Glutamatergic neuron (in vitro differentiated cells): ENCODE measurements at regions not wholly inside any gene's neighbourhood (a gene's known extent, or its start where the extent isn't known, plus 50 kb on each side); places are given as distances from the start of the nearest gene placed in this dataset.

Experiments used
- DNase-seq: peaks from one replicate; pipeline ENCODE4 v3.0.0; 2022
- H3K27ac Mint-ChIP-seq: one replicate; pipeline ENCODE4 v1.8.0; 2020; ENCODE audit warnings: mild to moderate bottlenecking, mixed read lengths, inconsistent platforms; ENCODE audit not compliant: unreplicated experiment
- H3K27me3 Mint-ChIP-seq: one replicate; pipeline ENCODE4 v1.8.0; 2020; ENCODE audit warnings: mild to moderate bottlenecking, moderate library complexity, mixed read lengths, inconsistent platforms; ENCODE audit not compliant: unreplicated experiment
- H3K36me3 Mint-ChIP-seq: one replicate; pipeline ENCODE4 v1.8.0; 2020; ENCODE audit warnings: mild to moderate bottlenecking, mixed read lengths, inconsistent platforms; ENCODE audit not compliant: unreplicated experiment
- H3K4me1 Mint-ChIP-seq: one replicate; pipeline ENCODE4 v1.8.0; 2020; ENCODE audit warnings: mild to moderate bottlenecking, low read depth, mixed read lengths, inconsistent platforms; ENCODE audit not compliant: unreplicated experiment
- H3K4me3 Mint-ChIP-seq: one replicate; pipeline ENCODE4 v1.8.0; 2020; ENCODE audit warnings: mild to moderate bottlenecking, mixed read lengths, inconsistent platforms; ENCODE audit not compliant: unreplicated experiment
- H3K9me3 Mint-ChIP-seq: one replicate; pipeline ENCODE4 v1.8.0; 2020; ENCODE audit warnings: mild to moderate bottlenecking, moderate library complexity, mixed read lengths, inconsistent platforms; ENCODE audit not compliant: unreplicated experiment
- TF ChIP-seq, protein P1 (sequence below): fragments of 200-600 bp; sonication (generic); IDR thresholded peaks from one replicate; pipeline ENCODE4 v1.5.0; 2021; ENCODE audit not compliant: partially characterized antibody, unreplicated experiment

DNA sequence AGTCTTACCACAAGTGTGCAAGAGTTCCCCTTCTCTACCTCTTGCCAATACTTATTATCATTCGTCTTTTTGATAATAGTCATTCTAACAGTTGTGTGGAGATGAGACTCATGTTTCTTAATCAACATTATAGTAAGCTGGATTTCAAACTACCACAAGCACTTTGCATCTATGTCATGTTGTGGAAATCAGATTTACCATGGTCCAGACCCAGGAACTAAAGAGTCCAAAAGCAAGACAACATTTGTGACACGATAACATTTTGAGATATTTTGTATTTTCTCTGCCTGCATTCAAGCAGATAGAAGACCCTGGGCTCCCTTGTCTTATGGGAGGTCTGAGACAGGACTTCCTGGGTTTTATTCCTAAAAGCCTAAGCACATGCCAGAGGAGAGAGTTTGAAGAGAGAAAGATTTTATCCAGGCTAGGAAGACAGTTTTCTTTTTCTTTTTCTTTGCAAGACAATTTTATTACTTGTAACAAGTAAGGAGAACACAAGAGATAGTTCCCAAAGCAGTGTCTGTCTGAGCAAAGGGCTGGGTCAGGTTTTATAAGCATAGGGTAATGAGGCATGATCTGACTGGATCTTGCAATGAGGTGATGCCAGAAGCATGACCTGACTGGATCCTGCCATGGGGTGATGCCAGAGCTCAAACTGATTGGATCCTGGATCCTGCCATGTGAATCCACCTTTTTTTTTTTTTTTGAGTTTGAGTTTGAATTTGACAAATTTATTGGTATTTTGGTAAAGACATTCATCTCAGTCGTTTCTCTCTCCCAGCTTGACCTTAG is 180.5 kb upstream of the HMGA2 start:
- Mint-ChIP-seq H3K4me3 (no peak overlapping the region), H3K9me3 (peaks cover 2% of the 10 kb centered on the region), H3K27me3 (peaks cover 2% of the 10 kb centered on the region), H3K27ac (no peak overlapping the region), H3K36me3 (peaks cover 4% of the 10 kb centered on the region), H3K4me1 (peaks cover 5% of the 10 kb centered on the region)
- TF ChIP-seq, protein P1, sequence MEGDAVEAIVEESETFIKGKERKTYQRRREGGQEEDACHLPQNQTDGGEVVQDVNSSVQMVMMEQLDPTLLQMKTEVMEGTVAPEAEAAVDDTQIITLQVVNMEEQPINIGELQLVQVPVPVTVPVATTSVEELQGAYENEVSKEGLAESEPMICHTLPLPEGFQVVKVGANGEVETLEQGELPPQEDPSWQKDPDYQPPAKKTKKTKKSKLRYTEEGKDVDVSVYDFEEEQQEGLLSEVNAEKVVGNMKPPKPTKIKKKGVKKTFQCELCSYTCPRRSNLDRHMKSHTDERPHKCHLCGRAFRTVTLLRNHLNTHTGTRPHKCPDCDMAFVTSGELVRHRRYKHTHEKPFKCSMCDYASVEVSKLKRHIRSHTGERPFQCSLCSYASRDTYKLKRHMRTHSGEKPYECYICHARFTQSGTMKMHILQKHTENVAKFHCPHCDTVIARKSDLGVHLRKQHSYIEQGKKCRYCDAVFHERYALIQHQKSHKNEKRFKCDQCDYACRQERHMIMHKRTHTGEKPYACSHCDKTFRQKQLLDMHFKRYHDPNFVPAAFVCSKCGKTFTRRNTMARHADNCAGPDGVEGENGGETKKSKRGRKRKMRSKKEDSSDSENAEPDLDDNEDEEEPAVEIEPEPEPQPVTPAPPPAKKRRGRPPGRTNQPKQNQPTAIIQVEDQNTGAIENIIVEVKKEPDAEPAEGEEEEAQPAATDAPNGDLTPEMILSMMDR, result no peak
- no peak for DNase-seq

DNA sequence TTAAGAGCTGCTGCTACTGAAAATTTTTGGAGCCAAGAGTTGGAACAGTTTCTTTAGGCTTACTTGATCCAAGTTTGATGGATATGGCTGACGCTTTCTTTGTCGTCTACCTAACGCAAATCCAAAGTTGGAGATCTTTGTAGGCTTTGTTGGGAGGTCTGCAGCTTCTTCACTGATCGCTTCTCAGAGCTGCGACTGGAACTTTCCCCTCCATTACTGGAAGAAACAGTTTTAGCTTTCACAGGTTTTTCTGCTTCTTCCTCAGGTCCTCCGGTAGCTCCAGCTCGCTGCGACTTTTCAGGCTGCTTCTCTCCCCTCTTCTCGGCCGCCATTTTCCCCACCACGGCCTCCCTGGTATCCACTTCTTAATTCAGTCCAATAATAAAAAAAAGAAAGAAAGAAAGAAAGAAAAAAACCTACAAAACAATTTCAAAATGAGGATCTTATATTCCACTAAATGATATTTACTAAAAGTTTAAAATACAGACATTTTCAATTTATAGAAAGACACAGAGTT is 178.1 kb upstream of the HMGA2 start:
- Mint-ChIP-seq H3K4me1 (no peaks in the 10 kb centered on the region), H3K27ac (no peak overlapping the region), H3K36me3 (peaks cover 4% of the 10 kb centered on the region), H3K9me3 (peaks cover 4% of the 10 kb centered on the region), H3K4me3 (no peak overlapping the region), H3K27me3 (peaks cover 2% of the 10 kb centered on the region)
- DNase-seq, result no peak
- TF ChIP-seq, protein P1, result no peak

DNA sequence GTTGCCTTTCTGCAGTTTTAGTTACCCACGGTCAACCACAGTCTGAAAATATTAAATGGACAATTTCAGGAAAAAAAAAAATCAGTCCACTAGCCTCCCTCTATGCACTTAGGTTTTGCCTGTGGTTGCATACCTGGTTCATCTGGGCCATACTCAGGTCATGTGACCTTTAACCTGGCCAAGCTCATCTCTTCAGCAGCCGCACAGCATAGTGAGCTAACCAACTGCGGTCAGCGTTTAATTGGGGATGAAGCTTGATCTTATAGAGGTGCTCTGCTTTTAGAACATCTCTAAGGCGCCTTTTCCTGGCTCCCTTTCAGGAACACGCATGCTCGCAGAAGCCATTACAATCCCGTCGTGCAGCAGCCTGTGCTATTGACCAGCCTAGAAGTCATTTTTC is 177.2 kb upstream of the HMGA2 start:
- no peak for DNase-seq
- no peaks in the 10 kb centered on the region for H3K4me1 Mint-ChIP-seq
- TF ChIP-seq, protein P1, result no peak
- no peaks in the 10 kb centered on the region for H3K27me3 Mint-ChIP-seq
- H3K27ac Mint-ChIP-seq, result no peak overlapping the region
- no peaks in the 10 kb centered on the region for H3K36me3 Mint-ChIP-seq
- no peak overlapping the region for H3K4me3 Mint-ChIP-seq
- peaks cover 2% of the 10 kb centered on the region for H3K9me3 Mint-ChIP-seq

DNA sequence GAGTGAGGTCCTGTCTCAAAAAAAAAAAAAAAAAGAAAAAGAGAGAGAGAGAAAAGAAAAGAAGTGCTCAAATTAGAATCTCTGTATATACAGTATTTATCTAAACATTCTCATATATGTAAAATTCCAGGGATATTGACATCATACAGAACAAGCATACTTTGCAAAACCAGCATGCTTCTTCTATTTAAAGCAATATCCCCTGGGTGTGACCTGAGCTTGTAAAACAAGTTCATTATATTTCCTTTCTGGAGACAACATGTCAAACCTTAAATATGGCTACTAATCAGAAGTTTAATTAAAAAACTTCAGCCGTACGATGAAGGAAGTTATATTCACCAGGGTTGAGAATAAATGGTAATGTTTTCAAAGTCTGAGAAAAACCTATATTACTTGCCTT is 175.8 kb upstream of the HMGA2 start:
- no peak overlapping the region for H3K4me3 Mint-ChIP-seq
- TF ChIP-seq, protein P1, result no peak
- H3K4me1 Mint-ChIP-seq, result no peaks in the 10 kb centered on the region
- no peak for DNase-seq
- H3K27ac Mint-ChIP-seq, result no peak overlapping the region
- H3K27me3 Mint-ChIP-seq, result no peaks in the 10 kb centered on the region
- no peaks in the 10 kb centered on the region for H3K36me3 Mint-ChIP-seq
- peaks cover 2% of the 10 kb centered on the region for H3K9me3 Mint-ChIP-seq

DNA sequence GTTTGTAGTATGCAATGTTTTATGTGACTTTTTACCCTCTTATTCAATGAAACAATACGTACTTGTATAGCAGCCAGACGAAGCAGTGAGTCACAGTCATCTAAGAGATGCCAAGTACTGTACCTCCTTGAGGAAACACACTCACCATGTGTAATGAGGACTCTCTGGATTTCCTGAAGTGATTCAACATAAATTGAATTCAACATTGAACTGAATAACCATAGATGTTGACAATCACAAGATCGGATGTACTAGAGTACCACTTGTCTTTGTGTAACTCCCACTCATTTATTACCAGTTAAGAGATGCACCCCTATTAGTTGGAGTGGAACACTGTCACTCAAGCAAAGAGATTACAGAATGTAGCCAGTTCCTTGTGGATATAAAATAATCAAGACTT is 175.2 kb upstream of the HMGA2 start:
- no peaks in the 10 kb centered on the region for H3K36me3 Mint-ChIP-seq
- no peak overlapping the region for H3K27ac Mint-ChIP-seq
- no peaks in the 10 kb centered on the region for H3K27me3 Mint-ChIP-seq
- DNase-seq, result no peak
- TF ChIP-seq, protein P1, result no peak
- H3K9me3 Mint-ChIP-seq, result peaks cover 2% of the 10 kb centered on the region
- H3K4me1 Mint-ChIP-seq, result no peaks in the 10 kb centered on the region
- no peak overlapping the region for H3K4me3 Mint-ChIP-seq
